HepG2 (cell line): ENCODE measurements at regions not wholly inside any gene's neighbourhood (a gene's known extent, or its start where the extent isn't known, plus 50 kb on each side); places are given as distances from the start of the nearest gene placed in this dataset.
A peak's percentile ranks its signal among the peaks of the same experiment; 100 is the strongest.

Experiments used
- AKNA ChIP-seq: sonication (generic); formaldehyde crosslinking; IDR thresholded peaks from 2 replicates; pipeline ENCODE4 v1.4.0; 2020; ENCODE audit warnings: missing genetic modification reagents, borderline replicate concordance
- BRCA1 ChIP-seq: sonication (generic); formaldehyde crosslinking; IDR thresholded peaks from 2 replicates; pipeline ENCODE4 v1.4.0; 2020; ENCODE audit warnings: missing genetic modification reagents
- CEBPZ ChIP-seq: IDR thresholded peaks from 2 replicates; pipeline ENCODE4 v1.6.1; 2012; ENCODE audit warnings: low read length, improper control_type of control experiment
- KMT2A ChIP-seq: sonication (generic); formaldehyde crosslinking; IDR thresholded peaks from 2 replicates; pipeline ENCODE4 v1.4.0; 2020; ENCODE audit warnings: missing genetic modification reagents
- PITX1 ChIP-seq: sonication (generic); formaldehyde crosslinking; IDR thresholded peaks from 2 replicates; pipeline ENCODE4 v1.5.1; 2020; ENCODE audit warnings: mild to moderate bottlenecking, missing genetic modification reagents
- PTBP1 ChIP-seq: fragments of 200-400 bp; formaldehyde crosslinking; IDR thresholded peaks from 2 replicates; pipeline ENCODE4 v1.6.1; 2018; ENCODE audit warnings: low read length, low read depth; ENCODE audit not compliant: poor library complexity, severe bottlenecking
- SNAPC5 ChIP-seq: sonication (generic); formaldehyde crosslinking; IDR thresholded peaks from 2 replicates; pipeline ENCODE4 v1.8.1; 2023; ENCODE audit warnings: mild to moderate bottlenecking, missing genetic modification reagents, borderline replicate concordance
- SOX6 ChIP-seq, 2 experiments: fragments of 450-650 bp in 1 of 2; sonication (generic) in 1 of 2; formaldehyde crosslinking in 1 of 2; IDR thresholded peaks; 2 replicates each; pipeline versions ENCODE4 v1.4.0 to v1.6.1; 2017 to 2020; ENCODE audit warnings: antibody characterized with exemption in 1 of 2, mild to moderate bottlenecking in 1 of 2, missing genetic modification reagents in 1 of 2
- TCF12 ChIP-seq, 2 experiments: fragments of 450-650 bp in 1 of 2; sonication (generic) in 1 of 2; formaldehyde crosslinking in 1 of 2; IDR thresholded peaks; 2 replicates each; pipeline versions ENCODE4 v1.6.1 to v1.8.0; 2017 to 2022; ENCODE audit warnings: antibody characterized with exemption in 1 of 2, mild to moderate bottlenecking in 1 of 2, missing genetic modification reagents in 1 of 2, moderate library complexity in 1 of 2
- ZFP41 ChIP-seq: sonication (generic); formaldehyde crosslinking; IDR thresholded peaks from 2 replicates; pipeline ENCODE4 v1.4.0; 2020; ENCODE audit warnings: mild to moderate bottlenecking, missing genetic modification reagents, borderline replicate concordance
- ZNF460 ChIP-seq: sonication (generic); formaldehyde crosslinking; IDR thresholded peaks from 2 replicates; pipeline ENCODE4 v1.5.1; 2020; ENCODE audit warnings: missing genetic modification reagents, mild to moderate bottlenecking, borderline replicate concordance
- ZNF737 ChIP-seq: sonication (generic); formaldehyde crosslinking; IDR thresholded peaks from 2 replicates; pipeline ENCODE4 v1.5.0; 2020; ENCODE audit warnings: missing genetic modification reagents, mild to moderate bottlenecking, borderline replicate concordance
- TF ChIP-seq, protein P1 (sequence below): sonication (generic); formaldehyde crosslinking; IDR thresholded peaks from 2 replicates; pipeline ENCODE4 v1.4.0; 2020; ENCODE audit warnings: missing genetic modification reagents, borderline replicate concordance

- TF ChIP-seq CEBPZ (no peak), ZNF460 (CRISPR knock-in tag) (no peak), AKNA (no peak), KMT2A (no peak), TCF12 (IDR thresholded peaks at IDR 0.05) (no peak), TCF12 (CRISPR knock-in tag; IDR thresholded peaks at IDR 0.05) (no peak), ZNF737 (CRISPR knock-in tag) (no peak), BRCA1 (CRISPR knock-in tag) (no peak; the same call in 1 of the 2 replicates), PTBP1 (no peak), SNAPC5 (CRISPR knock-in tag) (no peak), SOX6 (IDR thresholded peaks at IDR 0.05) (no peak), SOX6 (CRISPR knock-in tag; IDR thresholded peaks at IDR 0.05) (peak; percentile 86), ZFP41 (CRISPR knock-in tag) (no peak), PITX1 (CRISPR knock-in tag) (peak; percentile 67)
- TF ChIP-seq, protein P1, sequence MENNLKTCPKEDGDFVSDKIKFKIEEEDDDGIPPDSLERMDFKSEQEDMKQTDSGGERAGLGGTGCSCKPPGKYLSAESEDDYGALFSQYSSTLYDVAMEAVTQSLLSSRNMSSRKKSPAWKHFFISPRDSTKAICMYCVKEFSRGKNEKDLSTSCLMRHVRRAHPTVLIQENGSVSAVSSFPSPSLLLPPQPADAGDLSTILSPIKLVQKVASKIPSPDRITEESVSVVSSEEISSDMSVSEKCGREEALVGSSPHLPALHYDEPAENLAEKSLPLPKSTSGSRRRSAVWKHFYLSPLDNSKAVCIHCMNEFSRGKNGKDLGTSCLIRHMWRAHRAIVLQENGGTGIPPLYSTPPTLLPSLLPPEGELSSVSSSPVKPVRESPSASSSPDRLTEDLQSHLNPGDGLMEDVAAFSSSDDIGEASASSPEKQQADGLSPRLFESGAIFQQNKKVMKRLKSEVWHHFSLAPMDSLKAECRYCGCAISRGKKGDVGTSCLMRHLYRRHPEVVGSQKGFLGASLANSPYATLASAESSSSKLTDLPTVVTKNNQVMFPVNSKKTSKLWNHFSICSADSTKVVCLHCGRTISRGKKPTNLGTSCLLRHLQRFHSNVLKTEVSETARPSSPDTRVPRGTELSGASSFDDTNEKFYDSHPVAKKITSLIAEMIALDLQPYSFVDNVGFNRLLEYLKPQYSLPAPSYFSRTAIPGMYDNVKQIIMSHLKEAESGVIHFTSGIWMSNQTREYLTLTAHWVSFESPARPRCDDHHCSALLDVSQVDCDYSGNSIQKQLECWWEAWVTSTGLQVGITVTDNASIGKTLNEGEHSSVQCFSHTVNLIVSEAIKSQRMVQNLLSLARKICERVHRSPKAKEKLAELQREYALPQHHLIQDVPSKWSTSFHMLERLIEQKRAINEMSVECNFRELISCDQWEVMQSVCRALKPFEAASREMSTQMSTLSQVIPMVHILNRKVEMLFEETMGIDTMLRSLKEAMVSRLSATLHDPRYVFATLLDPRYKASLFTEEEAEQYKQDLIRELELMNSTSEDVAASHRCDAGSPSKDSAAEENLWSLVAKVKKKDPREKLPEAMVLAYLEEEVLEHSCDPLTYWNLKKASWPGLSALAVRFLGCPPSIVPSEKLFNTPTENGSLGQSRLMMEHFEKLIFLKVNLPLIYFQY (CRISPR knock-in tag) = no peak
These were observed 188.3 kb upstream of the MARCKS start (continued) for GRCh38 chr6:113668641-113669408.
